HG03439 (cell line): ENCODE measurements at regions not wholly inside any gene's neighbourhood (a gene's known extent, or its start where the extent isn't known, plus 50 kb on each side); places are given as distances from the start of the nearest gene placed in this dataset.

ENCODE experiments used
- ATAC-seq: cut with Tn5 transposase; IDR thresholded peaks from one replicate; pipeline ENCODE4 v1.9.1; 2021; ENCODE audit warnings: mild to moderate bottlenecking, moderate library complexity; ENCODE audit not compliant: unreplicated experiment

- ATAC-seq = no peak
Observed at GRCh38 chr16:16774389-16774788, 395.4 kb downstream of the NPIPA7 start.

GRCh38 chr16:16778332-16778731 is 399.4 kb downstream of the NPIPA7 start:
- no peak for ATAC-seq

- ATAC-seq = no peak
Observed at GRCh38 chr16:16780588-16780987, 401.6 kb downstream of the NPIPA7 start.

- ATAC-seq = no peak
Observed at GRCh38 chr16:16782153-16782552, 403.2 kb downstream of the NPIPA7 start.

- no peak for ATAC-seq
Observed at GRCh38 chr16:16788004-16788403, 409.1 kb downstream of the NPIPA7 start.

GRCh38 chr16:16790597-16790996 is 411.7 kb downstream of the NPIPA7 start:
- no peak for ATAC-seq

GRCh38 chr16:16791051-16791450 is 412.1 kb downstream of the NPIPA7 start:
- ATAC-seq = no peak

- no peak for ATAC-seq
Observed at GRCh38 chr16:16797239-16797638, 418.3 kb downstream of the NPIPA7 start.

GRCh38 chr16:16798504-16798903 is 419.6 kb downstream of the NPIPA7 start:
- no peak for ATAC-seq

GRCh38 chr16:16805809-16806208 is 426.9 kb downstream of the NPIPA7 start:
- no peak for ATAC-seq

- no peak for ATAC-seq
Observed at GRCh38 chr16:16815641-16816040, 436.7 kb downstream of the NPIPA7 start.

- ATAC-seq = no peak
Observed at GRCh38 chr16:16817196-16817595, 438.3 kb downstream of the NPIPA7 start.

GRCh38 chr16:16821261-16821660 is 442.3 kb downstream of the NPIPA7 start:
- no peak for ATAC-seq

- ATAC-seq = no peak
Observed at GRCh38 chr16:16828913-16829398, 450.0 kb downstream of the NPIPA7 start.

- ATAC-seq = no peak
Observed at GRCh38 chr16:16830401-16830800, 451.5 kb downstream of the NPIPA7 start.

- no peak for ATAC-seq
Observed at GRCh38 chr16:16830973-16831372, 452.0 kb downstream of the NPIPA7 start.

GRCh38 chr16:16833165-16833564 is 454.2 kb downstream of the NPIPA7 start:
- ATAC-seq = no peak

- ATAC-seq = no peak
Observed at GRCh38 chr16:16850274-16850673, 471.3 kb downstream of the NPIPA7 start.

GRCh38 chr16:16857012-16857411 is 478.1 kb downstream of the NPIPA7 start:
- no peak for ATAC-seq

GRCh38 chr16:16857603-16858283 is 478.8 kb downstream of the NPIPA7 start:
- no peak for ATAC-seq

- no peak for ATAC-seq
Observed at GRCh38 chr16:16861546-16861945, 482.6 kb downstream of the NPIPA7 start.

- no peak for ATAC-seq
Observed at GRCh38 chr16:16863672-16864071, 484.7 kb downstream of the NPIPA7 start.

GRCh38 chr16:16864536-16864935 is 485.6 kb downstream of the NPIPA7 start:
- no peak for ATAC-seq
